Neural progenitor cell (in vitro differentiated cells): ENCODE measurements at regions not wholly inside any gene's neighbourhood (a gene's known extent, or its start where the extent isn't known, plus 50 kb on each side); places are given as distances from the start of the nearest gene placed in this dataset.

Source experiments
- EZH2 ChIP-seq: fragments of 200-600 bp; sonication (generic); IDR thresholded peaks from 2 replicates; pipeline ENCODE4 v1.6.1; 2017; ENCODE audit warnings: antibody characterized with exemption, mild to moderate bottlenecking, moderate library complexity
- EZH2phosphoT487 ChIP-seq: fragments of 200-600 bp; sonication (generic); IDR thresholded peaks from 2 replicates; pipeline ENCODE4 v1.6.1; 2017; ENCODE audit warnings: antibody characterized with exemption
- TF ChIP-seq, protein P1 (sequence below): fragments of 200-600 bp; sonication (generic); IDR thresholded peaks from 2 replicates; pipeline ENCODE4 v1.5.1; 2017; ENCODE audit warnings: antibody characterized with exemption, mild to moderate bottlenecking

DNA sequence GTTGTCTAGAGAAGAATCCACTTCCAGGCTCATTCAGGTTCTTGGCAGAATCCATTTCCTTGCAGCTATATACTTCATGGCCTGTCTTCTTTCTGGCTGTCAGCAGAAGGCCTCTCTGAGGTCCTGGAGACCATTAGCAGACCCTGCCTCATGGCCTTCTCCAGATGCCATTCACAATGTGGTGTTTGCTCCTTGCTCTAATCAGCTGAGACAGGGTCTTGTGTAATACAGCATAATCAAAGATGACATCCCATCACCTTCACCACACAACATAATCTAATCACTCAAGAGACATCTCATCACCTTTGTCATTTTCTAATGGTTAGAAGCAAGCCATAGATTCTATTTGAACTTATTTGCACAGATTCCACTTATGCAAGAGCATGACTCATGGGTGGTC lies 403.9 kb upstream of the LRRC7 start:
- TF ChIP-seq, protein P1, sequence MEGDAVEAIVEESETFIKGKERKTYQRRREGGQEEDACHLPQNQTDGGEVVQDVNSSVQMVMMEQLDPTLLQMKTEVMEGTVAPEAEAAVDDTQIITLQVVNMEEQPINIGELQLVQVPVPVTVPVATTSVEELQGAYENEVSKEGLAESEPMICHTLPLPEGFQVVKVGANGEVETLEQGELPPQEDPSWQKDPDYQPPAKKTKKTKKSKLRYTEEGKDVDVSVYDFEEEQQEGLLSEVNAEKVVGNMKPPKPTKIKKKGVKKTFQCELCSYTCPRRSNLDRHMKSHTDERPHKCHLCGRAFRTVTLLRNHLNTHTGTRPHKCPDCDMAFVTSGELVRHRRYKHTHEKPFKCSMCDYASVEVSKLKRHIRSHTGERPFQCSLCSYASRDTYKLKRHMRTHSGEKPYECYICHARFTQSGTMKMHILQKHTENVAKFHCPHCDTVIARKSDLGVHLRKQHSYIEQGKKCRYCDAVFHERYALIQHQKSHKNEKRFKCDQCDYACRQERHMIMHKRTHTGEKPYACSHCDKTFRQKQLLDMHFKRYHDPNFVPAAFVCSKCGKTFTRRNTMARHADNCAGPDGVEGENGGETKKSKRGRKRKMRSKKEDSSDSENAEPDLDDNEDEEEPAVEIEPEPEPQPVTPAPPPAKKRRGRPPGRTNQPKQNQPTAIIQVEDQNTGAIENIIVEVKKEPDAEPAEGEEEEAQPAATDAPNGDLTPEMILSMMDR = no peak
- TF ChIP-seq EZH2 (no peak), EZH2phosphoT487 (no peak)
